ENCODE measurements at regions not wholly inside any gene's neighbourhood (a gene's known extent, or its start where the extent isn't known, plus 50 kb on each side); places are given as distances from the start of the nearest gene placed in this dataset.

DNA sequence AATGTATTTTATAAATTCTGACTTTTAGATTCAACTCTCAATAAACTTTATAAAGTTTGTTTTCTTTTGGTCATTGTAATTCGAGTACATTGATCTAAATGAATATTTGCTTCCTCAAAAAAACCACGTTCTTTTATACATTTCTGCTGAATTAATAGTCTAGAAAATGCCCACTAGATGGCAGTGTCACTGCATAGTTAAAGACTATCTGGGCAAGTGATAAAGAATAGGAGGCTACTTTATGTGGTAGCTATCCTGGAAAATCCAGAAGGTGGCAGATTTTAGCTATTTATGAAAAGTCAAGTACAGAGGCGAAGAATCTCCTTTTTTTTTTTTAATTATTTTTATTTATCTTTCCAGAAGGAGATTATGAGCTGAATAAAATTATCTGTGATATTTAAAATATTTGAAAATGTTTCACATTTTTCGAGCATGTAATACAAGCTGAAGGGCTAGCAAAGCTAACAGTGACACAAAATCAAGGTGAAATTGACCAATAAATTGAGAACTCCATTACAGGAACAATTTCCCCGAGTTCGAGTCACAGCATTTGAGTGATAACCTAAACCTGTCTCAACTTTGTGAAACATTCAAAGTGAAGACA is 221.8 kb downstream of the OLFM4 start:
- Histone ChIP-seq H3K4me3 (ENCODE audit: low read depth, low read length) (no peak overlapping the region), H3K27me3 (ENCODE audit: control insufficient read depth, insufficient read depth, low read length) (no peaks in the 10 kb centered on the region), H3K36me3 (ENCODE audit: control insufficient read depth, insufficient read depth, low read length) (no peaks in the 10 kb centered on the region)
- peak; percentile 19 for DNase-seq (ENCODE audit: low read depth)
- TF ChIP-seq, protein P1, sequence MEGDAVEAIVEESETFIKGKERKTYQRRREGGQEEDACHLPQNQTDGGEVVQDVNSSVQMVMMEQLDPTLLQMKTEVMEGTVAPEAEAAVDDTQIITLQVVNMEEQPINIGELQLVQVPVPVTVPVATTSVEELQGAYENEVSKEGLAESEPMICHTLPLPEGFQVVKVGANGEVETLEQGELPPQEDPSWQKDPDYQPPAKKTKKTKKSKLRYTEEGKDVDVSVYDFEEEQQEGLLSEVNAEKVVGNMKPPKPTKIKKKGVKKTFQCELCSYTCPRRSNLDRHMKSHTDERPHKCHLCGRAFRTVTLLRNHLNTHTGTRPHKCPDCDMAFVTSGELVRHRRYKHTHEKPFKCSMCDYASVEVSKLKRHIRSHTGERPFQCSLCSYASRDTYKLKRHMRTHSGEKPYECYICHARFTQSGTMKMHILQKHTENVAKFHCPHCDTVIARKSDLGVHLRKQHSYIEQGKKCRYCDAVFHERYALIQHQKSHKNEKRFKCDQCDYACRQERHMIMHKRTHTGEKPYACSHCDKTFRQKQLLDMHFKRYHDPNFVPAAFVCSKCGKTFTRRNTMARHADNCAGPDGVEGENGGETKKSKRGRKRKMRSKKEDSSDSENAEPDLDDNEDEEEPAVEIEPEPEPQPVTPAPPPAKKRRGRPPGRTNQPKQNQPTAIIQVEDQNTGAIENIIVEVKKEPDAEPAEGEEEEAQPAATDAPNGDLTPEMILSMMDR (IDR thresholded peaks at IDR 0.05; ENCODE audit: insufficient read depth, low read length, poor library complexity, severe bottlenecking), result peak; percentile 66

DNA sequence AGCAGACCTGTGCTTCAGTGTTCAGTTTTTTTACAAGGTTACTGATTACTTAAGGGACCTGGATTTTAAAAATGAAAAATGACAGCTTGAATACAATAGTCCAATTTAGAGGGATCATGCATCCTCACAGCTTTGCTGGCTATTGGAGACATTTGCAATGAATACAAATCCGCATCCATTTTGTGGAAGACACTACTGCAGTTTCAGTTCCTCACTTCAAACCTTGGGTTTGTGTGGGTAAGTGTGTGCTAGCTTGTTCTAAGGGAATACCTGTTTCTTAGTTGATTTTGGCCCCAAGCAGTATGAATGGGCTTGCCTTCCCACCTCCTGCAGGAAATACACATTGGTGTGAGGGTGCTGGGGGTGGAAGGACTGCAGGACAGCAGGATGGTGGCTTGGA is 222.4 kb downstream of the OLFM4 start:
- no peaks in the 10 kb centered on the region for H3K27me3 ChIP-seq (ENCODE audit: control insufficient read depth, insufficient read depth, low read length)
- TF ChIP-seq, protein P1 (IDR thresholded peaks at IDR 0.05; ENCODE audit: insufficient read depth, low read length, poor library complexity, severe bottlenecking), result no peak
- no peaks in the 10 kb centered on the region for H3K36me3 ChIP-seq (ENCODE audit: control insufficient read depth, insufficient read depth, low read length)
- no peak for DNase-seq (ENCODE audit: low read depth)
- H3K4me3 ChIP-seq (ENCODE audit: low read depth, low read length), result no peak overlapping the region

DNA sequence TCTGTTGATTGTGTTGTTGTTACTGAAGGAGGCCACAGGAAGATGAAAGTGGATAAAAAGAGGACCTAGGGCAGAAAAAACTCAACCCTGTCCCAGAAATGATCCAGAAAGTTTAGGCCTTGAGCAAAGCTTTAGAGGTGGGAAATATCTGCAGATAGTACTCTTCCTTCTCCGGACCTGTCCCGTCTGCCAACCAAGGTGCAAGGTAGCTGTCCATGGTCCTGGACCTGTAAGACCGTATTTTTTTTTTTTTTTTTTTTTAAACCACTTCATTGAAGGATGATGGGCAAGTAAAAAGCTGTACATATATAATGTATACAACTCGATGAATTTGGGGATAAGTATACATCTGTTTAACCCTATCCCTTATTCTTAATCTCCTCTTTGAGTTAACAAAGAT is 225.9 kb downstream of the OLFM4 start:
- no peak for DNase-seq (ENCODE audit: low read depth)
- TF ChIP-seq, protein P1 (IDR thresholded peaks at IDR 0.05; ENCODE audit: insufficient read depth, low read length, poor library complexity, severe bottlenecking), result no peak
- no peaks in the 10 kb centered on the region for H3K27me3 ChIP-seq (ENCODE audit: control insufficient read depth, insufficient read depth, low read length)
- no peak overlapping the region for H3K4me3 ChIP-seq (ENCODE audit: low read depth, low read length)
- H3K36me3 ChIP-seq (ENCODE audit: control insufficient read depth, insufficient read depth, low read length), result no peaks in the 10 kb centered on the region

DNA sequence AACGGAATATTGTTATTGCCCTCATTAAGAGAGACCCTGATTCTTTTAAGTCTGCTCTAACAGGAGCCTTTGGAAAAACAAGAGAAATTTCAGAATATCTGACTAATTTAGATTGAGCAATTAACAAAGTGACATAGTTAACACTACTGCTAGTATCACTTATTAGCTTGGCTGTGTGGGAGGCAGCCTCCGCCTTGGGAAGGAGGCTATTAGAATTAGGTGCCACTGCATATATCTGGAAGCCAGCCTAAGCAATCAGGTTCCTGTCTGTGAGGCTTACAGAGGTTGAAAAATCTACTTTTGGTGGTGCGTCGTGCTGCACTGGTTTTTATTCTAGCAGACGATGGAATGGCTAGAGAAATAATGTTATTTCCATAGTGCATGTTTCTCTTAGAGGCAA is 227.2 kb downstream of the OLFM4 start:
- H3K27me3 ChIP-seq (ENCODE audit: control insufficient read depth, insufficient read depth, low read length), result no peaks in the 10 kb centered on the region
- no peak overlapping the region for H3K4me3 ChIP-seq (ENCODE audit: low read depth, low read length)
- no peak for DNase-seq (ENCODE audit: low read depth)
- H3K36me3 ChIP-seq (ENCODE audit: control insufficient read depth, insufficient read depth, low read length), result no peaks in the 10 kb centered on the region
- TF ChIP-seq, protein P1 (IDR thresholded peaks at IDR 0.05; ENCODE audit: insufficient read depth, low read length, poor library complexity, severe bottlenecking), result no peak

DNA sequence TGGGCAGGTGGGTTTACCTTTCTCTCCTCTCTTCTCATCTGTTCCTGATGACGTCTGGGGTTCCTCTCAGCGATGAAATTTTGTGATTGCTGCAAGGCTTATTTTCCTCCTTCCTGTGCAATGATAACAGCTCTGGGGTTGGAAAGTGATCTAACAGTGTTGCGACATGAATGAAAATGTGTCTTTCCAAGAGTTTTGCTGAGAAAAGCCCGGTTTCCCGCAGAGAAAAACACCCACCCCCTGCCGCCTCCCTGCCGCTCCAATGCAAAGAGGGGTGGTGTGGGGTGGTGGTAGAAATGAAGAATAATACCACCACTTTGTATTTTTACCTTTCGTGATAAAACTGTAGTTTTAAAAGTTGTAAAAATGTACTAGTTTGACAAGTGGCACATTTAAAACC is 232.0 kb downstream of the OLFM4 start:
- Histone ChIP-seq H3K4me3 (ENCODE audit: low read depth, low read length) (no peak overlapping the region), H3K36me3 (ENCODE audit: control insufficient read depth, insufficient read depth, low read length) (no peaks in the 10 kb centered on the region), H3K27me3 (ENCODE audit: control insufficient read depth, insufficient read depth, low read length) (no peaks in the 10 kb centered on the region)
- DNase-seq (ENCODE audit: low read depth), result no peak
- TF ChIP-seq, protein P1 (IDR thresholded peaks at IDR 0.05; ENCODE audit: insufficient read depth, low read length, poor library complexity, severe bottlenecking), result no peak

DNA sequence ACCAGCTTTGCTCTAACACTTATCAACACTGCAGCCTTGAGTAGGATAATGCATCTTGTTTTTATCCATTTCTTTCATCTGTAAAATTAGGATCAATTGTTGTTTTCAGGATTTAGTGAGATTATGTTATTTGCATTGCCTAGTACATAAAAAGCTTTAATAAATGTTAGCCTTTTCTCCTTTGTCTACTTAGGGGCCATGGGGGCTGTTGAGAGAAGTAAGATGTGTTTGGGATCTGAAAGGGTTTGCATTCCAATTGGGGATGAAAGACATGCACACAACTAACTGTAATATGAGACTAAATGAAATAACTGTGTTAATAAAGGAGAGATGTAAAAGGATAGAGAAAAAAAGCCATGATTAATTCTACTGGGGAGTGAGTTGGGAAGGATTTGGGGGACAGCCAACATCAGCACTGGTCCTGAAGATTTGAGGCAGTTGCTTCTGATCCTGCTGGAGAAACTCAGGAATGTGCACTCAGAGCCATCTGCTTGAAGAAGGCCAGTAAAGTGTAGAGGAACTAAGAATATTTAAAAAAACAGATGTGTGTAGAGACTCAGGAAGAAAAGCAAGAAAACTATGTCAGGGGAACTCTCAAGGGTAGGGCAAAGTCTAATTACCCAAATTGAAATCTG is 236.3 kb downstream of the OLFM4 start:
- no peaks in the 10 kb centered on the region for H3K27me3 ChIP-seq (ENCODE audit: control insufficient read depth, insufficient read depth, low read length)
- TF ChIP-seq, protein P1 (IDR thresholded peaks at IDR 0.05; ENCODE audit: insufficient read depth, low read length, poor library complexity, severe bottlenecking), result no peak
- H3K36me3 ChIP-seq (ENCODE audit: control insufficient read depth, insufficient read depth, low read length), result no peaks in the 10 kb centered on the region
- H3K4me3 ChIP-seq (ENCODE audit: low read depth, low read length), result no peak overlapping the region
- no peak for DNase-seq (ENCODE audit: low read depth)
